HG02885 (cell line): ENCODE measurements at regions not wholly inside any gene's neighbourhood (a gene's known extent, or its start where the extent isn't known, plus 50 kb on each side); places are given as distances from the start of the nearest gene placed in this dataset.
"Not testable (repeated sequence)": the region's sequence is repeated elsewhere in the genome, so short reads cannot be mapped to it uniquely, and the experiment has no call there.

Source experiments
- ATAC-seq: cut with Tn5 transposase; IDR thresholded peaks from one replicate; pipeline ENCODE4 v1.9.1; 2021; ENCODE audit warnings: mild to moderate bottlenecking; ENCODE audit not compliant: unreplicated experiment, poor library complexity

GRCh38 chr6:82779041-82779440, 286.6 kb downstream of the UBE3D start:
- no peak for ATAC-seq

GRCh38 chr6:82780334-82780733, 285.3 kb downstream of the UBE3D start:
- no peak for ATAC-seq

GRCh38 chr6:82781620-82782204, 283.9 kb downstream of the UBE3D start:
- ATAC-seq = no peak

- peak; percentile 53 for ATAC-seq
These were observed 281.9 kb downstream of the UBE3D start for GRCh38 chr6:82783587-82784236.

- no peak for ATAC-seq
These were observed 280.4 kb downstream of the UBE3D start for GRCh38 chr6:82785206-82785605.

- no peak for ATAC-seq
These were observed 279.4 kb downstream of the UBE3D start for GRCh38 chr6:82786248-82786647.

- no peak for ATAC-seq
These were observed 269.7 kb downstream of the UBE3D start for GRCh38 chr6:82795940-82796339.

- ATAC-seq = no peak
These were observed 264.6 kb downstream of the UBE3D start for GRCh38 chr6:82801083-82801482.

GRCh38 chr6:82816243-82816642, 249.4 kb downstream of the UBE3D start:
- not testable (repeated sequence) for ATAC-seq

- no peak for ATAC-seq
These were observed 246.9 kb downstream of the UBE3D start for GRCh38 chr6:82818727-82819126.

- ATAC-seq = no peak
These were observed 242.3 kb downstream of the UBE3D start for GRCh38 chr6:82823361-82823760.

GRCh38 chr6:82832811-82833210, 232.8 kb downstream of the UBE3D start:
- no peak for ATAC-seq

GRCh38 chr6:82833481-82833880, 232.2 kb downstream of the UBE3D start:
- no peak for ATAC-seq

GRCh38 chr6:82836022-82836575, 229.5 kb downstream of the UBE3D start:
- ATAC-seq = no peak

- ATAC-seq = no peak
These were observed 225.1 kb downstream of the UBE3D start for GRCh38 chr6:82840571-82840970.

GRCh38 chr6:82841309-82841708, 224.3 kb downstream of the UBE3D start:
- ATAC-seq = no peak
